NB4 (cell line): ENCODE measurements at regions not wholly inside any gene's neighbourhood (a gene's known extent, or its start where the extent isn't known, plus 50 kb on each side); places are given as distances from the start of the nearest gene placed in this dataset.

Experiments used
- DNase-seq: peaks from one replicate; pipeline ENCODE4 v3.0.0; 2010; ENCODE audit warnings: low read depth
- H3K4me3 ChIP-seq: one replicate; pipeline ENCODE4 v1.5.1; 2011; ENCODE audit warnings: mild to moderate bottlenecking, low read depth, low read length, moderate library complexity
- CTCF ChIP-seq: IDR thresholded peaks from one replicate; pipeline ENCODE4 v1.5.1; 2012; ENCODE audit warnings: low read depth, low read length
- MAX ChIP-seq: IDR thresholded peaks from 2 replicates; pipeline ENCODE4 v1.6.1; 2011; ENCODE audit warnings: low read depth, low read length
- MYC ChIP-seq: IDR thresholded peaks from 2 replicates; pipeline ENCODE4 v1.6.1; 2011; ENCODE audit warnings: low read depth, low read length
- POLR2A ChIP-seq: IDR thresholded peaks from 2 replicates; pipeline ENCODE4 v1.6.1; 2011; ENCODE audit warnings: mild to moderate bottlenecking; ENCODE audit not compliant: insufficient read length; ENCODE audit errors: extremely low read depth

- TF ChIP-seq MYC (no peak), MAX (no peak), POLR2A (no peak), CTCF (no peak)
- no peak for DNase-seq
- H3K4me3 ChIP-seq, result no peak overlapping the region
These were observed 344.2 kb upstream of the MKI67 start for GRCh38 chr10:128470321-128470965.

GRCh38 chr10:128471151-128471550 lies 344.9 kb upstream of the MKI67 start:
- H3K4me3 ChIP-seq, result no peak overlapping the region
- no peak for DNase-seq
- no peak for TF ChIP-seq MYC
- TF ChIP-seq POLR2A, result no peak
- no peak for TF ChIP-seq CTCF
- TF ChIP-seq MAX, result no peak

GRCh38 chr10:128472196-128472595 lies 346.0 kb upstream of the MKI67 start:
- DNase-seq, result no peak
- TF ChIP-seq POLR2A, result no peak
- TF ChIP-seq MYC, result no peak
- TF ChIP-seq CTCF, result no peak
- TF ChIP-seq MAX, result no peak
- H3K4me3 ChIP-seq, result no peak overlapping the region

- H3K4me3 ChIP-seq, result no peak overlapping the region
- DNase-seq, result no peak
- TF ChIP-seq CTCF (no peak), MYC (no peak), POLR2A (no peak), MAX (no peak)
These were observed 347.2 kb upstream of the MKI67 start for GRCh38 chr10:128473396-128473795.

GRCh38 chr10:128473911-128474310 lies 347.7 kb upstream of the MKI67 start:
- no peak overlapping the region for H3K4me3 ChIP-seq
- no peak for DNase-seq
- TF ChIP-seq MAX (no peak), CTCF (no peak), MYC (no peak), POLR2A (no peak)
